IPS-18a (cell line): ENCODE measurements at regions not wholly inside any gene's neighbourhood (a gene's known extent, or its start where the extent isn't known, plus 50 kb on each side); places are given as distances from the start of the nearest gene placed in this dataset.
"Not testable (repeated sequence)": the region's sequence is repeated elsewhere in the genome, so short reads cannot be mapped to it uniquely, and the experiment has no call there.

ENCODE experiments used
- H3K27ac ChIP-seq: one replicate; pipeline ENCODE4 v1.5.1; 2013; ENCODE audit warnings: low read length
- H3K27me3 ChIP-seq: one replicate; pipeline ENCODE4 v1.6.1; 2013; ENCODE audit warnings: mild to moderate bottlenecking, low read length; ENCODE audit not compliant: control insufficient read depth, insufficient read depth
- H3K36me3 ChIP-seq: one replicate; pipeline ENCODE4 v1.6.1; 2013; ENCODE audit warnings: low read depth, low read length; ENCODE audit not compliant: control insufficient read depth
- H3K4me1 ChIP-seq: one replicate; pipeline ENCODE4 v1.6.1; 2013; ENCODE audit warnings: low read depth, low read length; ENCODE audit not compliant: control insufficient read depth
- H3K4me3 ChIP-seq: one replicate; pipeline ENCODE4 v1.5.1; 2013; ENCODE audit warnings: low read length
- H3K9ac ChIP-seq: one replicate; pipeline ENCODE4 v1.6.1; 2013; ENCODE audit warnings: mild to moderate bottlenecking, low read length, moderate library complexity
- H3K9me3 ChIP-seq: one replicate; pipeline ENCODE4 v1.6.1; 2013; ENCODE audit warnings: low read depth, low read length; ENCODE audit not compliant: control insufficient read depth

GRCh38 chrX:1700757-1701156, 85.9 kb downstream of the ASMT start:
- Histone ChIP-seq H3K9ac (no peak overlapping the region), H3K27ac (no peak overlapping the region), H3K36me3 (no peaks in the 10 kb centered on the region), H3K4me3 (no peak overlapping the region), H3K9me3 (no peaks in the 10 kb centered on the region), H3K27me3 (no peaks in the 10 kb centered on the region), H3K4me1 (no peaks in the 10 kb centered on the region)

GRCh38 chrX:1701396-1701901, 86.6 kb downstream of the ASMT start:
- H3K9me3 ChIP-seq: not testable (repeated sequence)

GRCh38 chrX:1702142-1702541, 87.3 kb downstream of the ASMT start:
- not testable (repeated sequence) for H3K36me3 ChIP-seq, H3K4me3 ChIP-seq, H3K9ac ChIP-seq, H3K27ac ChIP-seq, H3K27me3 ChIP-seq, H3K9me3 ChIP-seq, H3K4me1 ChIP-seq

More at GRCh38 chrX:1701396-1701901, 86.6 kb downstream of the ASMT start:
- not testable (repeated sequence) for H3K4me1 ChIP-seq, H3K27ac ChIP-seq, H3K9ac ChIP-seq, H3K27me3 ChIP-seq, H3K36me3 ChIP-seq, H3K4me3 ChIP-seq

GRCh38 chrX:1702557-1702956, 87.7 kb downstream of the ASMT start:
- not testable (repeated sequence) for H3K4me1 ChIP-seq, H3K27ac ChIP-seq, H3K4me3 ChIP-seq, H3K9me3 ChIP-seq, H3K27me3 ChIP-seq, H3K9ac ChIP-seq, H3K36me3 ChIP-seq

- H3K36me3 ChIP-seq, H3K27ac ChIP-seq, H3K4me3 ChIP-seq, H3K4me1 ChIP-seq, H3K9me3 ChIP-seq, H3K9ac ChIP-seq, H3K27me3 ChIP-seq: not testable (repeated sequence)
These were observed 94.4 kb downstream of the ASMT start for GRCh38 chrX:1709277-1709676.

- no peak overlapping the region for H3K27ac ChIP-seq
- no peak overlapping the region for H3K4me3 ChIP-seq
- H3K9ac ChIP-seq: no peak overlapping the region
- no peaks in the 10 kb centered on the region for H3K27me3 ChIP-seq
- no peaks in the 10 kb centered on the region for H3K9me3 ChIP-seq
- H3K36me3 ChIP-seq: no peaks in the 10 kb centered on the region
- H3K4me1 ChIP-seq: no peaks in the 10 kb centered on the region
These were observed 98.4 kb downstream of the ASMT start for GRCh38 chrX:1713296-1713695.

- Histone ChIP-seq H3K27ac (no peak overlapping the region), H3K27me3 (no peaks in the 10 kb centered on the region), H3K9ac (no peak overlapping the region), H3K9me3 (no peaks in the 10 kb centered on the region), H3K36me3 (no peaks in the 10 kb centered on the region), H3K4me3 (no peak overlapping the region), H3K4me1 (peaks cover 3% of the 10 kb centered on the region)
These were observed 102.5 kb downstream of the ASMT start for GRCh38 chrX:1717373-1717772.

- no peak overlapping the region for H3K27ac ChIP-seq
- no peak overlapping the region for H3K9ac ChIP-seq
- H3K4me3 ChIP-seq: no peak overlapping the region
- no peaks in the 10 kb centered on the region for H3K36me3 ChIP-seq
- H3K27me3 ChIP-seq: no peaks in the 10 kb centered on the region
- peaks cover 3% of the 10 kb centered on the region for H3K4me1 ChIP-seq
- H3K9me3 ChIP-seq: no peaks in the 10 kb centered on the region
These were observed 104.4 kb downstream of the ASMT start for GRCh38 chrX:1719270-1719669.

- Histone ChIP-seq H3K4me3 (no peak overlapping the region), H3K4me1 (peaks cover 3% of the 10 kb centered on the region), H3K27me3 (no peaks in the 10 kb centered on the region), H3K27ac (no peak overlapping the region), H3K9me3 (no peaks in the 10 kb centered on the region), H3K9ac (no peak overlapping the region), H3K36me3 (no peaks in the 10 kb centered on the region)
These were observed 106.0 kb downstream of the ASMT start for GRCh38 chrX:1720836-1721235.

- Histone ChIP-seq H3K36me3 (no peaks in the 10 kb centered on the region), H3K4me1 (peaks cover 5% of the 10 kb centered on the region), H3K9ac (no peak overlapping the region), H3K9me3 (no peaks in the 10 kb centered on the region), H3K27me3 (no peaks in the 10 kb centered on the region), H3K4me3 (no peak overlapping the region), H3K27ac (no peak overlapping the region)
These were observed 110.6 kb downstream of the ASMT start for GRCh38 chrX:1725472-1725871.

- Histone ChIP-seq H3K4me1 (peaks cover 5% of the 10 kb centered on the region), H3K27ac (no peak overlapping the region), H3K4me3 (no peak overlapping the region), H3K36me3 (no peaks in the 10 kb centered on the region), H3K9ac (no peak overlapping the region), H3K9me3 (no peaks in the 10 kb centered on the region), H3K27me3 (no peaks in the 10 kb centered on the region)
These were observed 112.7 kb downstream of the ASMT start for GRCh38 chrX:1727531-1728027.

- Histone ChIP-seq H3K9me3 (no peaks in the 10 kb centered on the region), H3K4me3 (no peak overlapping the region), H3K4me1 (peaks cover 10% of the 10 kb centered on the region), H3K9ac (no peak overlapping the region), H3K27ac (no peak overlapping the region), H3K27me3 (no peaks in the 10 kb centered on the region), H3K36me3 (no peaks in the 10 kb centered on the region)
These were observed 119.9 kb downstream of the ASMT start for GRCh38 chrX:1734806-1735205.
